ENCODE measurements at regions not wholly inside any gene's neighbourhood (a gene's known extent, or its start where the extent isn't known, plus 50 kb on each side); places are given as distances from the start of the nearest gene placed in this dataset.

DNA sequence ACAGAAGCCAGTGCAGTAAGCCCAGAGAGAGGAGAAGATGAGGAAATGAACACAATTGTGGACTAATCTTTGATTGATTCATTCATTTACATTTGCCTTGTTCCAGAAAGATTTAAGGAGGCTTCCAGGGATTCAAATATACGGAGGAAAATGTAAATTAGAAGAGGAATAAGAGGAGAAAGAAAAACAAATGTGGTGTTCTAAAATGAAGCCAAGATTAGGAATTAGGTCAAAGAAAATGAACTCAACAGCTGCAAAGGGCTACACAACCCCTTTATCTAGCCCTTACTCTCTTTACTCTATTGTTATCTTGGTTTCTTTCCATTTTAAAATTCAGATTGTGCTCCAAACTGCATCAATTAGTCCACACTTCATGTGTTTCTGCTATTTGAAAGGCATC, 196.8 kb downstream of the SPATA18 start:
- H4K20me1 ChIP-seq (ENCODE audit: insufficient read depth, low read length) = no peaks in the 10 kb centered on the region
- H3K27me3 ChIP-seq (replicated peaks; ENCODE audit: insufficient read depth, low read length) = no peaks in the 10 kb centered on the region
- H3K9me3 ChIP-seq (replicated peaks; ENCODE audit: insufficient read depth, low read length) = no peaks in the 10 kb centered on the region
- no peaks in the 10 kb centered on the region for H3K79me2 ChIP-seq (ENCODE audit: low read length)
- H3K27ac ChIP-seq (ENCODE audit: low read length) = no peak overlapping the region
- no peak overlapping the region for H3K4me2 ChIP-seq (ENCODE audit: low read depth, low read length)
- H2AFZ ChIP-seq (ENCODE audit: low read length) = no peak overlapping the region
- H3K4me3 ChIP-seq (ENCODE audit: low read length) = no peak overlapping the region
- H3K4me1 ChIP-seq (ENCODE audit: low read length) = no peaks in the 10 kb centered on the region
- H3K9me2 ChIP-seq (replicated peaks; ENCODE audit: insufficient read depth, low read length) = no peaks in the 10 kb centered on the region
- H3F3A ChIP-seq (ENCODE audit: insufficient read depth, low read length) = no peaks in the 10 kb centered on the region
- H3K36me3 ChIP-seq (replicated peaks; ENCODE audit: insufficient read depth, low read length) = no peaks in the 10 kb centered on the region
- H3K9ac ChIP-seq (ENCODE audit: low read length) = no peak overlapping the region
- no peak for TF ChIP-seq EZH2 (optimal IDR thresholded peaks at IDR 0.05; ENCODE audit: low read depth, low read length)
- TF ChIP-seq EZH2phosphoT487 (IDR thresholded peaks at IDR 0.05; ENCODE audit: low read length) = no peak
- no peak for TF ChIP-seq CTCF (IDR thresholded peaks at IDR 0.05; ENCODE audit: low read length)
- DNase-seq = no peak

DNA sequence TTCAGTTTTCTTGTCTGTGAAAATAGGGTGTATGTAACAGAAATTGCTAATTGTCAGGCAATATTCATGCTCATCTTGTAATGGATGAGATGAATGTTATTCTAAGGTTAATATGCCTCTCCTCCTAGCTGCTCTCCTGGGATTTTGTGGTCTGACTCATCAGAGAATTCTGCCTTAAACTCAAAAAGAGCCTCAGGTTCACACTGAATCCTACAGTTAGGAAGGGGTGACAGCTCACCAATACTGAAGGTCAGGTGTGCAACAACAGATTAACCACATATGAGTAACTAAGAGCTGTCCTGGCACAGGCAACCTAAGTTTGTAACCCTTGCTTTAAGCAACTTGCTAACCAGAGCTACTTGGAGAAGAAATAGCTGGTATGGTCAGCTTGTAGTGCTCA, 197.7 kb downstream of the SPATA18 start:
- no peaks in the 10 kb centered on the region for H4K20me1 ChIP-seq (ENCODE audit: insufficient read depth, low read length)
- no peak for DNase-seq
- no peak for TF ChIP-seq CTCF (IDR thresholded peaks at IDR 0.05; ENCODE audit: low read length)
- TF ChIP-seq EZH2 (optimal IDR thresholded peaks at IDR 0.05; ENCODE audit: low read depth, low read length) = no peak
- TF ChIP-seq EZH2phosphoT487 (IDR thresholded peaks at IDR 0.05; ENCODE audit: low read length) = no peak
- no peak overlapping the region for H3K4me2 ChIP-seq (ENCODE audit: low read depth, low read length)
- no peaks in the 10 kb centered on the region for H3K9me2 ChIP-seq (replicated peaks; ENCODE audit: insufficient read depth, low read length)
- no peak overlapping the region for H3K9ac ChIP-seq (ENCODE audit: low read length)
- H3K4me3 ChIP-seq (ENCODE audit: low read length) = no peak overlapping the region
- no peaks in the 10 kb centered on the region for H3K9me3 ChIP-seq (replicated peaks; ENCODE audit: insufficient read depth, low read length)
- H3K79me2 ChIP-seq (ENCODE audit: low read length) = no peaks in the 10 kb centered on the region
- no peaks in the 10 kb centered on the region for H3K4me1 ChIP-seq (ENCODE audit: low read length)
- H3K36me3 ChIP-seq (replicated peaks; ENCODE audit: insufficient read depth, low read length) = no peaks in the 10 kb centered on the region
- H3F3A ChIP-seq (ENCODE audit: insufficient read depth, low read length) = no peaks in the 10 kb centered on the region
- no peaks in the 10 kb centered on the region for H3K27me3 ChIP-seq (replicated peaks; ENCODE audit: insufficient read depth, low read length)
- no peak overlapping the region for H2AFZ ChIP-seq (ENCODE audit: low read length)
- no peak overlapping the region for H3K27ac ChIP-seq (ENCODE audit: low read length)

DNA sequence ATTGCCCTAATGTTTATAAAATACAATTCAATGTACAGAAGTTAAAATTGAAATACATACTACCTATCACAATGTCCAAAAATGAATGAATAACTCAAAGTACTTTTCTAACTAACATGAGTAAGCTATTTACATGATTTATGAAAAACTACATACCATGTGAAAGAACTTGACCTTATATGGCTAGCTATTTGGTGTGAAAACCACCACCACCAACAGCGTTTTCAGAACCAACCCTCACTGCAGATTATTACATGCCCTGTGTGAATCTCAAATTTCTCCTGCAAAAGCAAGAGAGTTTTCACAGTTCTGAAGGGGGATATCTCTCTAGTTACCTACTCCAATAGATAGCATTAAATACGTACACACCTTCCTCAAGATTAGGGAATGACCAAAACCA, 198.5 kb downstream of the SPATA18 start:
- H3K4me1 ChIP-seq (ENCODE audit: low read length) = no peaks in the 10 kb centered on the region
- no peak for DNase-seq
- H3K4me2 ChIP-seq (ENCODE audit: low read depth, low read length) = no peak overlapping the region

More for the DNA sequence above, 198.5 kb downstream of the SPATA18 start:
- H3K9ac ChIP-seq (ENCODE audit: low read length) = no peak overlapping the region
- H3K9me2 ChIP-seq (replicated peaks; ENCODE audit: insufficient read depth, low read length) = no peaks in the 10 kb centered on the region
- H3K27me3 ChIP-seq (replicated peaks; ENCODE audit: insufficient read depth, low read length) = no peaks in the 10 kb centered on the region
- H3K79me2 ChIP-seq (ENCODE audit: low read length) = no peaks in the 10 kb centered on the region
- H3K4me3 ChIP-seq (ENCODE audit: low read length) = no peak overlapping the region
- no peaks in the 10 kb centered on the region for H3K9me3 ChIP-seq (replicated peaks; ENCODE audit: insufficient read depth, low read length)
- TF ChIP-seq EZH2 (optimal IDR thresholded peaks at IDR 0.05; ENCODE audit: low read depth, low read length) (no peak), CTCF (IDR thresholded peaks at IDR 0.05; ENCODE audit: low read length) (no peak), EZH2phosphoT487 (IDR thresholded peaks at IDR 0.05; ENCODE audit: low read length) (no peak)
- no peak overlapping the region for H3K27ac ChIP-seq (ENCODE audit: low read length)
- no peaks in the 10 kb centered on the region for H3F3A ChIP-seq (ENCODE audit: insufficient read depth, low read length)
- H4K20me1 ChIP-seq (ENCODE audit: insufficient read depth, low read length) = no peaks in the 10 kb centered on the region
- no peak overlapping the region for H2AFZ ChIP-seq (ENCODE audit: low read length)
- no peaks in the 10 kb centered on the region for H3K36me3 ChIP-seq (replicated peaks; ENCODE audit: insufficient read depth, low read length)
